ENCODE measurements at regions not wholly inside any gene's neighbourhood (a gene's known extent, or its start where the extent isn't known, plus 50 kb on each side); places are given as distances from the start of the nearest gene placed in this dataset.

- no peaks in the 10 kb centered on the region for H3K36me3 ChIP-seq (ENCODE audit: insufficient read depth, low read length)
- no peaks in the 10 kb centered on the region for H3K4me1 ChIP-seq (ENCODE audit: insufficient read depth, low read length)
- H2AFZ ChIP-seq (ENCODE audit: low read depth, low read length): no peak overlapping the region
- H3K4me3 ChIP-seq (ENCODE audit: low read length): no peak overlapping the region
- H3K9me3 ChIP-seq (ENCODE audit: low read length): no peaks in the 10 kb centered on the region
- H3K27me3 ChIP-seq (ENCODE audit: insufficient read depth, low read length): no peaks in the 10 kb centered on the region
Observed at GRCh38 chr5:121319292-121319691, 532.4 kb upstream of the FTMT start.

- no peaks in the 10 kb centered on the region for H3K9me3 ChIP-seq (ENCODE audit: low read length)
- no peaks in the 10 kb centered on the region for H3K36me3 ChIP-seq (ENCODE audit: insufficient read depth, low read length)
- H3K4me3 ChIP-seq (ENCODE audit: low read length): no peak overlapping the region
- H3K27me3 ChIP-seq (ENCODE audit: insufficient read depth, low read length): no peaks in the 10 kb centered on the region
- no peaks in the 10 kb centered on the region for H3K4me1 ChIP-seq (ENCODE audit: insufficient read depth, low read length)
- no peak overlapping the region for H2AFZ ChIP-seq (ENCODE audit: low read depth, low read length)
Observed at GRCh38 chr5:121325930-121326329, 525.8 kb upstream of the FTMT start.

GRCh38 chr5:121350181-121350930 is 501.3 kb upstream of the FTMT start:
- H3K4me3 ChIP-seq (ENCODE audit: low read length): no peak overlapping the region

GRCh38 chr5:121366515-121366914 is 485.2 kb upstream of the FTMT start:
- Histone ChIP-seq H3K27me3 (ENCODE audit: insufficient read depth, low read length) (no peaks in the 10 kb centered on the region), H3K9me3 (ENCODE audit: low read length) (no peaks in the 10 kb centered on the region), H3K4me3 (ENCODE audit: low read length) (no peak overlapping the region), H2AFZ (ENCODE audit: low read depth, low read length) (no peak overlapping the region), H3K36me3 (ENCODE audit: insufficient read depth, low read length) (no peaks in the 10 kb centered on the region), H3K4me1 (ENCODE audit: insufficient read depth, low read length) (no peaks in the 10 kb centered on the region)

More at GRCh38 chr5:121350181-121350930, 501.3 kb upstream of the FTMT start:
- no peaks in the 10 kb centered on the region for H3K36me3 ChIP-seq (ENCODE audit: insufficient read depth, low read length)
- no peaks in the 10 kb centered on the region for H3K27me3 ChIP-seq (ENCODE audit: insufficient read depth, low read length)
- H2AFZ ChIP-seq (ENCODE audit: low read depth, low read length): no peak overlapping the region
- no peaks in the 10 kb centered on the region for H3K9me3 ChIP-seq (ENCODE audit: low read length)
- H3K4me1 ChIP-seq (ENCODE audit: insufficient read depth, low read length): no peaks in the 10 kb centered on the region

GRCh38 chr5:121373371-121373770 is 478.3 kb upstream of the FTMT start:
- no peaks in the 10 kb centered on the region for H3K9me3 ChIP-seq (ENCODE audit: low read length)
- H3K4me1 ChIP-seq (ENCODE audit: insufficient read depth, low read length): no peaks in the 10 kb centered on the region
- H3K36me3 ChIP-seq (ENCODE audit: insufficient read depth, low read length): no peaks in the 10 kb centered on the region
- no peaks in the 10 kb centered on the region for H3K27me3 ChIP-seq (ENCODE audit: insufficient read depth, low read length)
- H2AFZ ChIP-seq (ENCODE audit: low read depth, low read length): no peak overlapping the region
- no peak overlapping the region for H3K4me3 ChIP-seq (ENCODE audit: low read length)

GRCh38 chr5:121377461-121377860 is 474.2 kb upstream of the FTMT start:
- Histone ChIP-seq H3K36me3 (ENCODE audit: insufficient read depth, low read length) (no peaks in the 10 kb centered on the region), H2AFZ (ENCODE audit: low read depth, low read length) (no peak overlapping the region), H3K4me3 (ENCODE audit: low read length) (no peak overlapping the region), H3K9me3 (ENCODE audit: low read length) (no peaks in the 10 kb centered on the region), H3K27me3 (ENCODE audit: insufficient read depth, low read length) (no peaks in the 10 kb centered on the region), H3K4me1 (ENCODE audit: insufficient read depth, low read length) (no peaks in the 10 kb centered on the region)

- Histone ChIP-seq H3K36me3 (ENCODE audit: insufficient read depth, low read length) (no peaks in the 10 kb centered on the region), H3K4me3 (ENCODE audit: low read length) (no peak overlapping the region), H3K4me1 (ENCODE audit: insufficient read depth, low read length) (no peaks in the 10 kb centered on the region), H3K27me3 (ENCODE audit: insufficient read depth, low read length) (no peaks in the 10 kb centered on the region), H2AFZ (ENCODE audit: low read depth, low read length) (no peak overlapping the region), H3K9me3 (ENCODE audit: low read length) (no peaks in the 10 kb centered on the region)
Observed at GRCh38 chr5:121378046-121378445, 473.6 kb upstream of the FTMT start.

GRCh38 chr5:121378559-121379359 is 472.9 kb upstream of the FTMT start:
- no peak overlapping the region for H2AFZ ChIP-seq (ENCODE audit: low read depth, low read length)
- no peak overlapping the region for H3K4me3 ChIP-seq (ENCODE audit: low read length)
- no peaks in the 10 kb centered on the region for H3K27me3 ChIP-seq (ENCODE audit: insufficient read depth, low read length)
- no peaks in the 10 kb centered on the region for H3K9me3 ChIP-seq (ENCODE audit: low read length)
- no peaks in the 10 kb centered on the region for H3K36me3 ChIP-seq (ENCODE audit: insufficient read depth, low read length)
- H3K4me1 ChIP-seq (ENCODE audit: insufficient read depth, low read length): no peaks in the 10 kb centered on the region

- Histone ChIP-seq H3K9me3 (ENCODE audit: low read length) (no peaks in the 10 kb centered on the region), H2AFZ (ENCODE audit: low read depth, low read length) (no peak overlapping the region), H3K4me1 (ENCODE audit: insufficient read depth, low read length) (no peaks in the 10 kb centered on the region), H3K36me3 (ENCODE audit: insufficient read depth, low read length) (no peaks in the 10 kb centered on the region), H3K4me3 (ENCODE audit: low read length) (no peak overlapping the region), H3K27me3 (ENCODE audit: insufficient read depth, low read length) (no peaks in the 10 kb centered on the region)
Observed at GRCh38 chr5:121380066-121380465, 471.6 kb upstream of the FTMT start.

GRCh38 chr5:121384359-121384758 is 467.3 kb upstream of the FTMT start:
- H3K4me3 ChIP-seq (ENCODE audit: low read length): no peak overlapping the region
- no peaks in the 10 kb centered on the region for H3K4me1 ChIP-seq (ENCODE audit: insufficient read depth, low read length)
- no peak overlapping the region for H2AFZ ChIP-seq (ENCODE audit: low read depth, low read length)
- no peaks in the 10 kb centered on the region for H3K36me3 ChIP-seq (ENCODE audit: insufficient read depth, low read length)
- H3K9me3 ChIP-seq (ENCODE audit: low read length): no peaks in the 10 kb centered on the region
- no peaks in the 10 kb centered on the region for H3K27me3 ChIP-seq (ENCODE audit: insufficient read depth, low read length)

GRCh38 chr5:121386334-121386733 is 465.3 kb upstream of the FTMT start:
- Histone ChIP-seq H2AFZ (ENCODE audit: low read depth, low read length) (no peak overlapping the region), H3K4me3 (ENCODE audit: low read length) (no peak overlapping the region), H3K27me3 (ENCODE audit: insufficient read depth, low read length) (no peaks in the 10 kb centered on the region), H3K9me3 (ENCODE audit: low read length) (no peaks in the 10 kb centered on the region), H3K36me3 (ENCODE audit: insufficient read depth, low read length) (no peaks in the 10 kb centered on the region), H3K4me1 (ENCODE audit: insufficient read depth, low read length) (no peaks in the 10 kb centered on the region)

- Histone ChIP-seq H3K9me3 (ENCODE audit: low read length) (no peaks in the 10 kb centered on the region), H3K27me3 (ENCODE audit: insufficient read depth, low read length) (no peaks in the 10 kb centered on the region), H2AFZ (ENCODE audit: low read depth, low read length) (no peak overlapping the region), H3K36me3 (ENCODE audit: insufficient read depth, low read length) (no peaks in the 10 kb centered on the region), H3K4me3 (ENCODE audit: low read length) (no peak overlapping the region), H3K4me1 (ENCODE audit: insufficient read depth, low read length) (no peaks in the 10 kb centered on the region)
Observed at GRCh38 chr5:121396716-121397115, 455.0 kb upstream of the FTMT start.

GRCh38 chr5:121399879-121400278 is 451.8 kb upstream of the FTMT start:
- Histone ChIP-seq H3K36me3 (ENCODE audit: insufficient read depth, low read length) (no peaks in the 10 kb centered on the region), H3K27me3 (ENCODE audit: insufficient read depth, low read length) (no peaks in the 10 kb centered on the region), H3K9me3 (ENCODE audit: low read length) (no peaks in the 10 kb centered on the region), H3K4me3 (ENCODE audit: low read length) (no peak overlapping the region), H2AFZ (ENCODE audit: low read depth, low read length) (no peak overlapping the region), H3K4me1 (ENCODE audit: insufficient read depth, low read length) (no peaks in the 10 kb centered on the region)
